GM21526 (cell line): ENCODE measurements at regions not wholly inside any gene's neighbourhood (a gene's known extent, or its start where the extent isn't known, plus 50 kb on each side); places are given as distances from the start of the nearest gene placed in this dataset.
"Not testable (repeated sequence)": the region's sequence is repeated elsewhere in the genome, so short reads cannot be mapped to it uniquely, and the experiment has no call there.

Experiments used
- ATAC-seq: cut with Tn5 transposase; IDR thresholded peaks from one replicate; pipeline ENCODE4 v1.9.1; 2021; ENCODE audit warnings: moderate library complexity; ENCODE audit not compliant: unreplicated experiment, low FRiP score

GRCh38 chr7:156009569-156009968 lies 197.3 kb upstream of the SHH start:
- no peak for ATAC-seq

GRCh38 chr7:156006876-156007275 lies 194.6 kb upstream of the SHH start:
- ATAC-seq = not testable (repeated sequence)

GRCh38 chr7:156006024-156006423 lies 193.8 kb upstream of the SHH start:
- ATAC-seq = no peak

- ATAC-seq = no peak
Measured at GRCh38 chr7:156005202-156005691, 193.0 kb upstream of the SHH start.

GRCh38 chr7:156004265-156005201 lies 192.3 kb upstream of the SHH start:
- ATAC-seq = no peak

GRCh38 chr7:156003220-156004162 lies 191.2 kb upstream of the SHH start:
- ATAC-seq = no peak

- no peak for ATAC-seq
Measured at GRCh38 chr7:156002362-156003066, 190.3 kb upstream of the SHH start.

GRCh38 chr7:156001496-156002260 lies 189.4 kb upstream of the SHH start:
- ATAC-seq = no peak

GRCh38 chr7:156000601-156001396 lies 188.5 kb upstream of the SHH start:
- ATAC-seq = no peak

GRCh38 chr7:155999631-156000489 lies 187.6 kb upstream of the SHH start:
- no peak for ATAC-seq

GRCh38 chr7:155998766-155999630 lies 186.7 kb upstream of the SHH start:
- ATAC-seq = no peak

- no peak for ATAC-seq
Measured at GRCh38 chr7:155998328-155998691, 186.0 kb upstream of the SHH start.

GRCh38 chr7:155997431-155998327 lies 185.4 kb upstream of the SHH start:
- no peak for ATAC-seq

GRCh38 chr7:155996718-155997280 lies 184.5 kb upstream of the SHH start:
- ATAC-seq = no peak

- ATAC-seq = no peak
Measured at GRCh38 chr7:155995183-155995612, 182.9 kb upstream of the SHH start.
